Thymus (tissue), 11 donors: ENCODE measurements at regions not wholly inside any gene's neighbourhood (a gene's known extent, or its start where the extent isn't known, plus 50 kb on each side); places are given as distances from the start of the nearest gene placed in this dataset.
"Not testable (repeated sequence)": the region's sequence is repeated elsewhere in the genome, so short reads cannot be mapped to it uniquely, and the experiment has no call there.

Source experiments
- DNase-seq, 9 donors: peaks; one replicate each; pipeline ENCODE4 v3.0.0-alpha.2; 2013; ENCODE audit warnings: low spot score in 9 of 9, low read depth in 6 of 9, missing footprints in 1 of 9
- H3K27ac ChIP-seq, 2 donors: one replicate each; pipeline ENCODE4 v1.5.1; 2013; ENCODE audit warnings: control low read depth in 1 of 2, low read depth in 1 of 2, low read length in 1 of 2, mild to moderate bottlenecking in 1 of 2, moderate library complexity in 1 of 2
- H3K27me3 ChIP-seq, 2 donors: one replicate each; pipeline ENCODE4 v1.5.1; 2013; ENCODE audit warnings: low read length in 1 of 2; ENCODE audit not compliant: control insufficient read depth in 2 of 2, insufficient read depth in 1 of 2
- H3K36me3 ChIP-seq, 2 donors: one replicate each; pipeline ENCODE4 v1.5.1; 2013; ENCODE audit warnings: low read length in 1 of 2, mild to moderate bottlenecking in 1 of 2, moderate library complexity in 1 of 2; ENCODE audit not compliant: control insufficient read depth in 2 of 2, insufficient read depth in 2 of 2
- H3K4me1 ChIP-seq, 2 donors: one replicate each; pipeline ENCODE4 v1.5.1; 2013; ENCODE audit warnings: low read length in 2 of 2; ENCODE audit not compliant: control insufficient read depth in 2 of 2, insufficient read depth in 2 of 2
- H3K4me3 ChIP-seq, 2 donors: one replicate each; pipeline ENCODE4 v1.5.1; 2013; ENCODE audit warnings: low read length in 2 of 2, control low read depth in 1 of 2, mild to moderate bottlenecking in 1 of 2
- H3K9me3 ChIP-seq, 2 donors: one replicate each; pipeline ENCODE4 v1.5.1; 2013; ENCODE audit warnings: low read length in 1 of 2, mild to moderate bottlenecking in 1 of 2; ENCODE audit not compliant: control insufficient read depth in 2 of 2, insufficient read depth in 1 of 2
- WGBS: extraction: QIAGEN DNeasy Blood & Tissue Kit; methylation state at CpG from one replicate; pipeline ENCODE4 v1.1.7; 2013; 5-methylcytosine and 5-hydroxymethylcytosine counted together
- donor health status: healthy.

GRCh38 chr2:740322-741194 lies 63.4 kb upstream of the TMEM18 start:
- H3K27me3 ChIP-seq = peaks cover 2 to 38% of the 10 kb centered on the region in 2 donors
- DNase-seq = peak in 5 of 9 donors; percentile 13 to 79 (median 36)
- not testable (repeated sequence) for H3K9me3 ChIP-seq, H3K4me1 ChIP-seq, H3K36me3 ChIP-seq, H3K27ac ChIP-seq
- H3K4me3 ChIP-seq = peak overlapping the region; percentile 13 to 27
- 6% methylated on average over 41 of the region's 41 CpGs for WGBS

DNA sequence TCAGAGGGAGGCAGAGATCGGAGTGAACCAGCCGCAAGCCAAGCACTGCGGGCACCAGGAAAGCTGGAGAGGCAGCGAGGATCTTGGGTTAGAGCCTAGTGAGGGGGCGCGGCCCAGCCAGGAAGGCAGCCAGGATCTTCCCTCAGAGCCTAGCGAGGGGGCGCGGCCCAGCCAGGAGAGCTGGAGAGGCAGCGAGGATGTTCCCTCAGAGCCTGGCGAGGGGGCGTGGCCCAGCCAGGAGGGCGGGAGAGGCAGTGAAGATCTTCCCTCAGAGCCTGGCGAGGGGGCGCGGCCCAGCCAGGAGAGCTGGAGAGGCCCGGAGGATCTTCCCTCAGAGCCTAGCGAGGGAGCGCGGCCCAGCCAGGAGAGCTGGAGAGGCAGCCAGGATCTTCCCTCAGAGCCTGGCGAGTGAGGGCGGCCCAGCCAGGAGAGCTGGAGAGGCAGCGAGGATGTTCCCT lies 62.7 kb upstream of the TMEM18 start:
- not testable (repeated sequence) for H3K36me3 ChIP-seq, H3K4me3 ChIP-seq, H3K27ac ChIP-seq, H3K4me1 ChIP-seq, H3K9me3 ChIP-seq
- DNase-seq = peak in 3 of 9 donors; percentile 5 to 54 (median 36)
- peaks cover 2 to 38% of the 10 kb centered on the region in 2 donors for H3K27me3 ChIP-seq
- WGBS = 10% methylated on average over 23 of the region's 23 CpGs

GRCh38 chr2:736939-737338 lies 59.7 kb upstream of the TMEM18 start:
- H3K27me3 ChIP-seq = peaks cover 2 to 31% of the 10 kb centered on the region in 2 donors
- peaks cover 0 to 6% of the 10 kb centered on the region in 2 donors for H3K4me1 ChIP-seq
- no peak overlapping the region for H3K4me3 ChIP-seq
- no peak overlapping the region for H3K27ac ChIP-seq
- no peak for DNase-seq
- H3K9me3 ChIP-seq = peaks cover 0 to 3% of the 10 kb centered on the region in 2 donors
- H3K36me3 ChIP-seq = no peaks in the 10 kb centered on the region

DNA sequence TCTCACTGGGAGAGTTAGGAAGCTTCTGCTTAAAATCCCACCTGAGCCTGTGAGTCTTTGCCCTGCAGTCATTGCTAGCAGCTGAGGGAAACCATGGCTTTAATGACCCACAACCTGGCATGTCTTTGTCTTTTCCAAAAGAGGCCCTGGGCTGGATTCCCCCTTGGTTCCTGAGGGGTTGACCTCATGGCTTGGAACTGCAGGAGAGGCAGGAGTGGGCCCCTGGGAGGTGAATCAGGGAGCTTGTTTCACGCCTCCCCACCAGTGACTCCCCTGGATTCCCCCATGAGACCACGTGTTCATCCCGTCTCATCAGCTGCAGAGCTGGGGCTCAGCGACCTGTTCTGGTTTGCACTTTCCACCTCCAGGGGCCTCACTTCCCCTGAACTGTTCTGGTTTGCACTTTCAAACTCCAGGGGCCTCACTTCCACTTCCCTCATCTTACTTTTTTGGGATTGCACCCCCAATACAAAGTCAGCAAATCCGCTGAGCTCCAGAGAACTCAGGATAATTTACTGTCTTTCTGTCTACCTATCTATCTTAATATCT lies 58.5 kb upstream of the TMEM18 start:
- Histone ChIP-seq H3K9me3 (peaks cover 0 to 3% of the 10 kb centered on the region in 2 donors), H3K27ac (no peak overlapping the region), H3K4me1 (peaks cover 0 to 6% of the 10 kb centered on the region in 2 donors), H3K27me3 (peaks cover 2 to 23% of the 10 kb centered on the region in 2 donors), H3K36me3 (no peaks in the 10 kb centered on the region), H3K4me3 (no peak overlapping the region)
- WGBS = 40% methylated on average over 5 of the region's 5 CpGs
- DNase-seq = peak in 1 of 9 donors; percentile 21

DNA sequence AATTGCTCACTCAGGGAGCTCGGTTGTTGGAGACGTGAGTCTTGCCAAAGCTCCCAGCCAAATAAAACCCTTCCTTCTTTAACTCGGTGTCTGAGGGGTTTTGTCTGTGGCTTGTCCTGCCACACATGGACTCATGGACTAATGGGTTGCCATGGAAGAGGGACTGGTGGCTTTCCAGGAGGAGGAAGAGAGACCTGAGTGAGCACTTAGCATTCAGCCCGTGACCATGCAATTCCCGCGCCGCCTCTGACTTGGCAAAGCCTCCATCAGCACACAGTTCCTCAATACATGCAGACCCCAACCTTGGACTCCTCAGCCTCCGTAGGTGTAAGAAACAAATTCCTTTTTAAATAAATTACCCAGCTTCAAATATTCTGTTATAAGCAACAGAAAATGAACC lies 57.3 kb upstream of the TMEM18 start:
- peaks cover 0 to 11% of the 10 kb centered on the region in 2 donors for H3K27me3 ChIP-seq
- no peaks in the 10 kb centered on the region for H3K4me1 ChIP-seq
- no peak overlapping the region for H3K4me3 ChIP-seq
- peaks cover 0 to under 1% of the 10 kb centered on the region in 2 donors for H3K9me3 ChIP-seq
- WGBS = 95% methylated on average over 8 of the region's 8 CpGs
- no peaks in the 10 kb centered on the region for H3K36me3 ChIP-seq
- H3K27ac ChIP-seq = no peak overlapping the region
- no peak for DNase-seq

- Histone ChIP-seq H3K27ac (no peak overlapping the region), H3K27me3 (peaks cover 0 to 3% of the 10 kb centered on the region in 2 donors), H3K4me3 (no peak overlapping the region), H3K36me3 (no peaks in the 10 kb centered on the region), H3K4me1 (no peaks in the 10 kb centered on the region), H3K9me3 (no peaks in the 10 kb centered on the region)
- no peak for DNase-seq
- WGBS = 93% methylated on average over 8 of the region's 8 CpGs
Observed at GRCh38 chr2:733495-733894, 56.3 kb upstream of the TMEM18 start.

DNA sequence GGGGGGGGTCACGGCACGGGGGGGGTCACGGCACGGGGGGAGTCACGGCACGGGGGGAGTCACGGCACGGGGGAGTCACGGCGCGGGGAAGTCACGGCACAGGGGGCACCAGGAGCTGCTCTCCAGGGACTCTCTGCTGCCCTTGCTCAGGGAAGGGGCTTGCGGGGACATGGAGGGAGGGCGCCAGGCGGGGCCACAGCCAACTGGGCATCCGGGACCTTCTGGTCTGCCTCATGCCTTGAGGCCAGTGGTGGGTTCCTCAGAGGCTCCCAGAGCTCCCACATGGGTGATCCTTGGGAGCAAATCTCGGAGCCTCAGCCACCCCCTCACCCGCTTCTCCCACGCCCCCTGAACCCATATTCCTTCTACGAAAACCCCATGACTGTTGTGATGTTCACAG lies 55.8 kb upstream of the TMEM18 start:
- no peak overlapping the region for H3K27ac ChIP-seq
- no peaks in the 10 kb centered on the region for H3K9me3 ChIP-seq
- no peaks in the 10 kb centered on the region for H3K36me3 ChIP-seq
- WGBS = 96% methylated on average over 20 of the region's 20 CpGs
- DNase-seq = no peak
- no peaks in the 10 kb centered on the region for H3K4me1 ChIP-seq
- peaks cover 0 to 2% of the 10 kb centered on the region in 2 donors for H3K27me3 ChIP-seq
- H3K4me3 ChIP-seq = no peak overlapping the region

- peaks cover 0 to 2% of the 10 kb centered on the region in 2 donors for H3K27me3 ChIP-seq
- H3K27ac ChIP-seq = no peak overlapping the region
- H3K9me3 ChIP-seq = no peaks in the 10 kb centered on the region
- no peaks in the 10 kb centered on the region for H3K36me3 ChIP-seq
- WGBS = 80% methylated on average over 14 of the region's 14 CpGs
- no peaks in the 10 kb centered on the region for H3K4me1 ChIP-seq
- no peak for DNase-seq
- H3K4me3 ChIP-seq = no peak overlapping the region
Observed at GRCh38 chr2:731711-732110, 54.5 kb upstream of the TMEM18 start.

GRCh38 chr2:729376-729861 lies 52.2 kb upstream of the TMEM18 start:
- Histone ChIP-seq H3K27me3 (peaks cover 0 to 2% of the 10 kb centered on the region in 2 donors), H3K4me1 (no peaks in the 10 kb centered on the region), H3K27ac (no peak overlapping the region), H3K4me3 (no peak overlapping the region), H3K36me3 (no peaks in the 10 kb centered on the region), H3K9me3 (no peaks in the 10 kb centered on the region)
- DNase-seq = no peak
- 40% methylated on average over 10 of the region's 10 CpGs for WGBS
